OCI-LY3 (cell line): ENCODE measurements at regions not wholly inside any gene's neighbourhood (a gene's known extent, or its start where the extent isn't known, plus 50 kb on each side); places are given as distances from the start of the nearest gene placed in this dataset.

Experiments used
- H2AFZ ChIP-seq: fragments of 200-600, 300-600 bp; shearing (Covaris generic); 2 replicates; pipeline ENCODE4 v1.6.0; 2014; ENCODE audit warnings: antibody characterized with exemption, low read depth, low read length
- H3K27ac ChIP-seq: fragments of 200-600, 300-600 bp; sonication (generic); 2 replicates; pipeline ENCODE4 v1.5.1; 2014; ENCODE audit warnings: mild to moderate bottlenecking, low read length, moderate library complexity, mixed read lengths
- H3K27me3 ChIP-seq: fragments of 200-600, 300-600 bp; sonication (generic); 2 replicates; pipeline ENCODE4 v1.6.1; 2014; ENCODE audit warnings: low read depth, low read length, mixed read lengths
- H3K36me3 ChIP-seq: fragments of 200-600, 300-600 bp; sonication (generic); replicated peaks from 2 replicates; pipeline ENCODE3; 2014; ENCODE audit warnings: low read depth, low read length, mixed read lengths
- H3K4me1 ChIP-seq: fragments of 300-600, 200-600 bp; sonication (generic); 2 replicates; pipeline ENCODE4 v1.6.1; 2014; ENCODE audit warnings: low read length, mixed read lengths
- H3K4me2 ChIP-seq: fragments of 200-600, 300-600 bp; sonication (generic); 2 replicates; pipeline ENCODE4 v1.6.1; 2014; ENCODE audit warnings: low read length, mixed read lengths
- H3K4me3 ChIP-seq: fragments of 300-600, 200-600 bp; sonication (generic); 2 replicates; pipeline ENCODE4 v1.5.1; 2014; ENCODE audit warnings: antibody characterized with exemption, mild to moderate bottlenecking, low read length, moderate library complexity
- H3K79me2 ChIP-seq: fragments of 300-600, 200-600 bp; shearing (Covaris generic); 2 replicates; pipeline ENCODE4 v1.6.1; 2014; ENCODE audit warnings: mild to moderate bottlenecking, low read length, mixed read lengths
- H3K9ac ChIP-seq: fragments of 300-600, 200-600 bp; shearing (Covaris generic); 2 replicates; pipeline ENCODE4 v1.6.0; 2014; ENCODE audit warnings: mild to moderate bottlenecking, low read length, moderate library complexity
- H3K9me3 ChIP-seq: fragments of 200-600, 300-600 bp; shearing (Covaris generic); 2 replicates; pipeline ENCODE4 v1.6.1; 2014; ENCODE audit warnings: low read length, mixed read lengths; ENCODE audit not compliant: insufficient read depth
- H4K20me1 ChIP-seq: fragments of 200-600, 300-600 bp; sonication (generic); 2 replicates; pipeline ENCODE4 v1.6.1; 2016; ENCODE audit warnings: low read length, mixed read lengths; ENCODE audit not compliant: insufficient read depth
- CTCF ChIP-seq: fragments of 200-600, 300-600 bp; sonication (generic); IDR thresholded peaks from 2 replicates; pipeline ENCODE4 v1.5.1; 2014; ENCODE audit warnings: antibody characterized with exemption, low read length, low read depth
- EZH2phosphoT487 ChIP-seq: fragments of 200-600 bp; shearing (Covaris generic); IDR thresholded peaks from 2 replicates; pipeline ENCODE4 v1.6.1; 2018; ENCODE audit warnings: antibody characterized with exemption, mixed run types, low read depth

- no peak overlapping the region for H3K4me2 ChIP-seq
- H3K9me3 ChIP-seq, result no peaks in the 10 kb centered on the region
- H2AFZ ChIP-seq, result no peak overlapping the region
- no peak overlapping the region for H3K27ac ChIP-seq
- TF ChIP-seq EZH2phosphoT487 (no peak), CTCF (no peak)
- H3K4me3 ChIP-seq, result no peak overlapping the region
- H3K4me1 ChIP-seq, result no peaks in the 10 kb centered on the region
- H3K27me3 ChIP-seq, result no peaks in the 10 kb centered on the region; the same call in 1 of the 2 replicates
- no peaks in the 10 kb centered on the region for H3K36me3 ChIP-seq
- no peaks in the 10 kb centered on the region for H3K79me2 ChIP-seq
- H3K9ac ChIP-seq, result no peak overlapping the region
- no peaks in the 10 kb centered on the region for H4K20me1 ChIP-seq
Observed at GRCh38 chr2:120596990-120597594, 138.6 kb upstream of the GLI2 start.

GRCh38 chr2:120597595-120598193 lies 138.0 kb upstream of the GLI2 start:
- Histone ChIP-seq H4K20me1 (no peaks in the 10 kb centered on the region), H3K9ac (no peak overlapping the region), H3K27ac (no peak overlapping the region), H3K79me2 (no peaks in the 10 kb centered on the region), H3K36me3 (no peaks in the 10 kb centered on the region), H3K4me2 (no peak overlapping the region), H3K27me3 (no peaks in the 10 kb centered on the region; the same call in 1 of the 2 replicates), H3K9me3 (no peaks in the 10 kb centered on the region), H3K4me1 (no peaks in the 10 kb centered on the region), H2AFZ (no peak overlapping the region), H3K4me3 (no peak overlapping the region)
- TF ChIP-seq CTCF, result no peak
- no peak for TF ChIP-seq EZH2phosphoT487

GRCh38 chr2:120598416-120598815 lies 137.3 kb upstream of the GLI2 start:
- H4K20me1 ChIP-seq, result no peaks in the 10 kb centered on the region
- TF ChIP-seq CTCF (no peak), EZH2phosphoT487 (no peak)

GRCh38 chr2:120599072-120599471 lies 136.6 kb upstream of the GLI2 start:
- H3K9ac ChIP-seq, result no peak overlapping the region
- no peak overlapping the region for H3K4me3 ChIP-seq
- H2AFZ ChIP-seq, result no peak overlapping the region
- no peaks in the 10 kb centered on the region for H4K20me1 ChIP-seq
- H3K36me3 ChIP-seq, result no peaks in the 10 kb centered on the region
- no peaks in the 10 kb centered on the region for H3K9me3 ChIP-seq
- no peak overlapping the region for H3K4me2 ChIP-seq
- H3K27me3 ChIP-seq, result no peaks in the 10 kb centered on the region; the same call in 1 of the 2 replicates
- H3K4me1 ChIP-seq, result no peaks in the 10 kb centered on the region
- no peaks in the 10 kb centered on the region for H3K79me2 ChIP-seq
- H3K27ac ChIP-seq, result no peak overlapping the region
- TF ChIP-seq EZH2phosphoT487, result no peak
- TF ChIP-seq CTCF, result no peak

More at GRCh38 chr2:120598416-120598815, 137.3 kb upstream of the GLI2 start:
- Histone ChIP-seq H3K27ac (no peak overlapping the region), H3K9ac (no peak overlapping the region), H3K4me3 (no peak overlapping the region), H3K27me3 (no peaks in the 10 kb centered on the region; the same call in 1 of the 2 replicates), H3K4me1 (no peaks in the 10 kb centered on the region), H2AFZ (no peak overlapping the region), H3K9me3 (no peaks in the 10 kb centered on the region), H3K4me2 (no peak overlapping the region), H3K79me2 (no peaks in the 10 kb centered on the region), H3K36me3 (no peaks in the 10 kb centered on the region)
